ENCODE measurements at regions not wholly inside any gene's neighbourhood (a gene's known extent, or its start where the extent isn't known, plus 50 kb on each side); places are given as distances from the start of the nearest gene placed in this dataset.

- ATAC-seq (no peak), DNase-seq (no peak)
- intact Hi-C loops (cut with DNase I) = no loop called here
Observed at GRCh38 chr16:8381814-8382213, 208.5 kb downstream of the TMEM114 start.

GRCh38 chr16:8380311-8380710 is 210.0 kb downstream of the TMEM114 start:
- intact Hi-C loops (cut with DNase I) = no loop called here
- DNase-seq (no peak), ATAC-seq (no peak)

GRCh38 chr16:8377864-8378263 is 212.4 kb downstream of the TMEM114 start:
- ATAC-seq = no peak
- intact Hi-C loops (cut with DNase I) = no loop called here

GRCh38 chr16:8376858-8377257 is 213.5 kb downstream of the TMEM114 start:
- no peak for ATAC-seq
- no peak for DNase-seq
- intact Hi-C loops (cut with DNase I) = no loop called here

More at GRCh38 chr16:8377864-8378263, 212.4 kb downstream of the TMEM114 start:
- no peak for DNase-seq

- DNase-seq (no peak), ATAC-seq (no peak)
- intact Hi-C loops (cut with DNase I) = no loop called here
Observed at GRCh38 chr16:8376430-8376829, 213.9 kb downstream of the TMEM114 start.

GRCh38 chr16:8375232-8375587 is 215.1 kb downstream of the TMEM114 start:
- intact Hi-C loops (cut with DNase I) = no loop called here
- ATAC-seq (no peak), DNase-seq (no peak)

GRCh38 chr16:8374586-8375231 is 215.6 kb downstream of the TMEM114 start:
- intact Hi-C loops (cut with DNase I) = no loop called here
- ATAC-seq (no peak), DNase-seq (no peak)

GRCh38 chr16:8373676-8374431 is 216.5 kb downstream of the TMEM114 start:
- ATAC-seq (no peak), DNase-seq (no peak)
- intact Hi-C loops (cut with DNase I) = no loop called here

GRCh38 chr16:8372141-8372540 is 218.2 kb downstream of the TMEM114 start:
- DNase-seq = no peak
- intact Hi-C loops (cut with DNase I) = no loop called here
- ATAC-seq = no peak

GRCh38 chr16:8370374-8371270 is 219.7 kb downstream of the TMEM114 start:
- peak in 1 of 2 donors; percentile 64 for ATAC-seq
- DNase-seq = no peak
- intact Hi-C loops (cut with DNase I) = no loop called here

GRCh38 chr16:8358937-8359336 is 231.4 kb downstream of the TMEM114 start:
- ATAC-seq (no peak), DNase-seq (no peak)
- intact Hi-C loops (cut with DNase I) = no loop called here

- intact Hi-C loops (cut with DNase I) = no loop called here
- DNase-seq (no peak), ATAC-seq (no peak)
Observed at GRCh38 chr16:8355675-8356074, 234.6 kb downstream of the TMEM114 start.

- ATAC-seq = no peak
- intact Hi-C loops (cut with DNase I) = no loop called here
Observed at GRCh38 chr16:8346294-8346693, 244.0 kb downstream of the TMEM114 start.

GRCh38 chr16:8342276-8342675 is 248.0 kb downstream of the TMEM114 start:
- intact Hi-C loops (cut with DNase I) = no loop called here
- ATAC-seq (no peak), DNase-seq (no peak)

More at GRCh38 chr16:8346294-8346693, 244.0 kb downstream of the TMEM114 start:
- DNase-seq = no peak

- no peak for DNase-seq
- no peak for ATAC-seq
- intact Hi-C loops (cut with DNase I) = no loop called here
Observed at GRCh38 chr16:8330761-8331160, 259.6 kb downstream of the TMEM114 start.

- ATAC-seq = no peak
- no peak for DNase-seq
- intact Hi-C loops (cut with DNase I) = loop anchor here in 1 of 2 donors (10.0 kb wide), 1 partner anchor 61 kb away; no protein-coding TSS in a partner anchor
Observed at GRCh38 chr16:8326232-8326631, 264.1 kb downstream of the TMEM114 start.

GRCh38 chr16:8323153-8323552 is 267.2 kb downstream of the TMEM114 start:
- intact Hi-C loops (cut with DNase I) = loop anchor here in 1 of 2 donors (10.0 kb wide), 1 partner anchor 58 kb away; no protein-coding TSS in a partner anchor
- DNase-seq (no peak), ATAC-seq (no peak)

GRCh38 chr16:8320131-8320530 is 270.2 kb downstream of the TMEM114 start:
- DNase-seq (no peak), ATAC-seq (no peak)
- intact Hi-C loops (cut with DNase I) = loop anchor here in 1 of 2 donors (10.0 kb wide), 1 partner anchor 55 kb away; no protein-coding TSS in a partner anchor

GRCh38 chr16:8310816-8311215 is 279.5 kb downstream of the TMEM114 start:
- intact Hi-C loops (cut with DNase I) = no loop called here
- no peak for ATAC-seq
- no peak for DNase-seq

GRCh38 chr16:8310323-8310722 is 280.0 kb downstream of the TMEM114 start:
- no peak for DNase-seq
- ATAC-seq = peak in 1 of 2 donors; percentile 51
- intact Hi-C loops (cut with DNase I) = no loop called here
